ENCODE measurements at regions not wholly inside any gene's neighbourhood (a gene's known extent, or its start where the extent isn't known, plus 50 kb on each side); places are given as distances from the start of the nearest gene placed in this dataset.
"Not testable (repeated sequence)": the region's sequence is repeated elsewhere in the genome, so short reads cannot be mapped to it uniquely, and the experiment has no call there.

DNA sequence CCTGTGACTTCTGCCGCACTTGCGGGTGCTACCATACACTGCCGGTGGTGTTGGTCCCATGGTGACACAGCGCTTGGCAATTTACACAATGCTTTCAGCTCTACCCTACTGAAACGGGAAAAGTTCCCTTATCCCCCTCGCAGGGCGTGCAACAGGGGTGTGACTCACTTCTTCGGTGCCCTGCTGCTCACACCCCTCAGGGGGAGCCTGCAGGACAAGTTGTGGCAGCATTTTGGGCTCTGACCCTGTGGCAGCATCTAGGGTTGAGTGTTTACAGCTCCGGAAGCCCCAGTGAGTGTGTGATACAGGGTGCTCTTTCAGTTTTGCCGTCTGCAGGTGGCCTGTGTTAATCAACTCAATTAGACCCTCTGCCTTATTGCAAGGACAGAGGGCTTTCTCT lies 324.7 kb upstream of the RGMA start:
- no peak for DNase-seq

DNA sequence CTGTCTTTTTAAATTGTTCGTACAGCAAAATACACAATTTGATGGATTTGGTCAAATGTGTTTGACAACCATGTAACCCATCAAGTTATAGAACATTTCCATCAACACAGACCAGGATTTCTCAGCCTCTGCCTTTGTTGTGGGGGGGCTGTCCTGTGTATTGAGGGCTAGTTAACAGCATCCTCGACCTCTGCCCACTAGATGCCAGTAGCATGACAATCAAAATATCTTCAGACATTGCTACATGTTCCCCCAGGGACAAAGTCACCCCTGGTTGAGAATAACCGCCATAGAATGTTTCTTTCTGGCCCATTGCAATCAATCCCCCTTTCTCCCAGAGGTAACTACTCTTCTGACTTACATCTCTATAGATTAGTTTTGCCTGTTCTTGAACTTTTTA lies 310.1 kb upstream of the RGMA start:
- no peak for DNase-seq

DNA sequence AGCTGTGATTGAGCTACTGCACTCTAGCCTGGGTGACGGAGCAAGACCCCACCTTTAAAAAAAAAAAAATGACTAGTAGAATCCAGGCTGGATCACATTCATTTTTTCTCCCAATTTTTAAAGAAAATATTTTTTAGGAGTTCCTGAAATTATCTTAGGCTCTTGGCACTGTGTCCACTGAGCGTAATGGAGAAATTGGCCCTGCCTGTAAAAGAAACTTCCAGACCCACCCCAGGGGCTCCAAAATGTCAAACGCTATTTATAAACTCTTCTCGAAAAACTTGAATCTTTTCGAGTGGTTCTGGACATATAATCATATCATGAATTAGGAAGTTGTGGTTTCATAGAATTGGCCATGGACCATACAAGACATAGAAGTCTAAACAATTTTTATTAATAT lies 300.2 kb upstream of the RGMA start:
- no peak for DNase-seq

DNA sequence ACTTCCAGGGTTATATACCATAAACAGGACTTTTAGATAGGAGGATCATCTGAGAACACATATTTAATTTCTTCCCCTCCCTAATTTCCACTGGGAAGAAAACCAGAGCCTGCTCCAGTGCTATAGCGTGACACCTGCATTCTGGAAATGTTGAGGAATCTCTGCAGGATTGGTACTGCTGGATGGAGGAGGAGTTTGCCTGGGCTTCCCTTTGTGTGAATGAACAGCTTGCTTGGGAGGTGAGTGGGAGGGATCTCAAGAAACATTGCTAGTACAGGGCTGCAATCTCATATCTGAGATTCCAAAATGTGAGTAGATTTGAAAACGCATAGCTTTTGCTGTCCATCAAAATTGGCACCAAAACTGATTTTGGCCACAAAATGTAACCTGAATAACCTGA lies 295.9 kb upstream of the RGMA start:
- DNase-seq: no peak

DNA sequence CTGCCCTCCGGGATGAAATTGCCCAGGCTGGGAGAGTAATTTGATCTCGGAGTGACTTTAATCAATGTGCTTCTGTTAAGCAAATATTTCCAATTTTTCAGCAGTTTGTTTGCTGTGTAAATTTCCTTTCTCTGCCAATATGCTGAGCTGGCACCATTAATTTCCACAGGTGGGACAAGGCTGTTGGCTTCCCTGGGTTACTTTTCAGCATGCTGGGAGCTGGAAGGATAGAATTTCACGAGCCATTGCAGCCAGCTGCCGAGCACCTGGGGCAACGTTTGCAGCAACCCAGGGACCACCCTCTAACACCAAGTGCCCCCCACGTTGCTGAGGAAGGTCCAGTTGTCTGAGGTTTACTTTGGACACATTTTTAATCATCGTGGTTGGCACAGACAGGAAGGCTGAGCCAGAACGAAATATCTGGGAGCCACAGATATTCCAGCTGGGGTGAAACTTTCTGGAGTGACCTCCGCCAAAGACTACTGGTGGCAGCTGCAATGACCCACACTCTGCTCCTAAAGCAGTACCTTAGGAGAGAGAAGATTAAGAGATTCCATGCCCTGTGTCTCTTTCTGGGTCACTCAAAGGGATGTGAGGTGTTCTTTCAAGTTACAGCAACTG lies 293.3 kb upstream of the RGMA start:
- DNase-seq: no peak

DNA sequence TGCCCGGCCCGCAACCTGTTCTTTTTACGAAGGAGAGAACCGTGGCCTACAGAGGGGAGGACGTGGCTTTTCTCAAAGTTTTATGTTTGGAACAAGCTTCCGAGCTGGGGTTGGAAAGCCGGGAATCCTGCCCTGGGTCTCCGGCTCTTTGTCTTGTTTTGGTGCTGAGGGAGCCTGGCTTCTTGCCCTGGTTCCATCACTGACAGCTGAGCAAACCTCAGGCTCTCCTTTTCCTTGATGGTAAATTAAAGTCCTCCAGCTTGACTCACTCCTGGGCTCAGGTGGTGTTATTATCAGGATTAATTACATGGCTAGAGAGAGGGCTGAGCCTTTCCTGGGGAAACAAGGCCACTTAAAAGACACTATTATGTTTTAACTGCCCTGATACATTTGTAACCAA lies 289.5 kb upstream of the RGMA start:
- DNase-seq: no peak

DNA sequence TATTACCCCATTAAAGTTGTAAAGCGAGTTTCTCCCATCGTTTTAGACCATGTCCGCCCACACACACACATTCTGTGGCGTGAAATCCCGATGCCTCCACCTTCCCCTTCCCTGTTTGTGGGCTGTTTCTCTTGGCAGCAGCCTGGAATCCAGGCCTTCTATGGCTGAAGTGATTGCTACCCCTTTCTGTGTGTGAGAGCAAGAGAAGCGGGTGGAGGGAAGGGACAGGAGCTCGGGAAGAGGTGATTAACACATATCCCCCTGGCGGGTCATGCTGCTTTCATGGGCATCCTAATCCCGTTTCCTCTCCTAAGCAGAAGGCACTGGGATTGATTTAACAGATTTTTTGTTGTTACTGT lies 283.8 kb upstream of the RGMA start:
- no peak for DNase-seq

DNA sequence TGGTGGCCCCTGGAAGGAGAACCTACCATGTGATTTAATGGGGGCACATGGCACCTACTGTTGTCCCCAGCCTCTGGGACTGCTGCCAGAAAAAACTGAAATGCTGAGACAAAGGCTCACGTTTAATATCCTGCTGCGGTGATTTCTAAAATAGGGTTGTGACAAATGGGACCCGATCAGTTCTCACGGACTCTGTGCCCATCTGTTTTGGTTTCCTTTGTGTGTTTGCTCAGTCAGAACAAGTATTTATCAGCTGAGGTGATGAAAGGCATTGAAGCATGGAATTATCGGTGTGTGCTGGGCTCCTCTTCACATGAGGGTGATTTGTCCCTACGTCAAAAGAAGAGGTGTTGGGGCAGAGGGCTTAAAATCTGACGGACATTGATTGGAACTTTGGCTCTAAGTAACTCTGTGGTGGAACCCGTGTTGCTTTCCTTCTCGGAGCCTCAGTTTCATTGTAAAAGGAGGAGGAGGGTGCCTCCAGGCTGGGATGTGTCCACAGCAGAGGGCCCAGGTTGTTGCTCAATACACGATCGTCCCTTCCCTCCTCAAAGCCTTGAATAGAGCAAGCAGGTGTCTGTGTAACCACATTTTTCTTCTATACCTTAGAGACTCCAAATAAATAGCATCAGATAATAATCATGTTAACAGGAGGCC lies 283.3 kb upstream of the RGMA start:
- DNase-seq: no peak

DNA sequence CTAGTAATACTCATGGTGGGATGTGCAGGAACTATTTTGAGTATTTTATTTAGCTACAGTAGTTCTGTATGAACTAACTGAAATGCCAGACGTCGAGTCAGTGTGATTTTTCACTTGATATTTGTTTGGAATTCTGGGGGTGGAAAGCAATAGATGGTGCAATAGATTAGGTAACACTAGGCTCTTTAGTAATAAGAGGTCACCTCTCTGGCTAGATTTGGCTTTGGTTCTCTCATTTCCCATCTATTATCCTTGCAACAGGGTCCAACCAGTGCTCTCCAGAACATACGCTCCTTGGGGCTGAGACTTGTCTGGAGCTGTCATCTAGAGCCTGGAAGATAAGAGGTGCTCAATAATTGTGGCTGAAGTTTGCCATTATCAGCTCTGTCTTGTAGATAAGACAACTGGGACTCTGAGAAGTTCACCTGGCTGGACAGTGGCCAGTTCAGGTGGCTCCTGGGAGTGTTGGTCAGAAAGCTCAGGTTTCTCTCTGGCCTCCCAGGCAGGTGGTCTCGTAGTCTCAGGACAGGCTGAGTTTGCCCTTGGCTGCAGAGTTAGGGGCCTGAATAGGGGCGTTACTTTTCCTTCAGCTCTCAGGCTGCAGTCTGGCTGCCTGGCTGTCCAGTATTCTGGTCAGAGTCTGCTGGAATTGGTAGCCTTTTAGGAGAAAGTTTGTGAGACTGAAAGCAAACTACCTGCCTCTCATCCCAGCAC lies 277.5 kb upstream of the RGMA start:
- DNase-seq: no peak

DNA sequence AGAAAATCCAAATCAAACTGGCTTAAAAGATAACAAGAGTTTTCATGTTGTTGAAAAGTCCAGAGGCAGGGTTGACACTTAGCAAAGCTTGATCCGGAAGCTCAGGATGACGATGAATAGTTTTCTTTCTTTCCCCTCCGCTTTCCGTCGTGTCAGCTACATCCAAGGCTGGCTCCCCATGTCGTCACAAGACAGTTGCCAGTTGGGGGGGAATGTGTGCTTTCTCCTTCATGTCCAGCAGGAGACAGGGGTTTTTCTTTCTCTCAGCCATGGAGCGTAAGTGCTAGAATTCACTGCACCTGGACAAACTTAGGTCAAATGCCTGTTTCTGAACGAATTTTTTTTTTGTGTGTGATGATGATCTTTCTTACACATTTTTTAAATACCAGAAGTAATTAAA lies 273.8 kb upstream of the RGMA start:
- DNase-seq: no peak

DNA sequence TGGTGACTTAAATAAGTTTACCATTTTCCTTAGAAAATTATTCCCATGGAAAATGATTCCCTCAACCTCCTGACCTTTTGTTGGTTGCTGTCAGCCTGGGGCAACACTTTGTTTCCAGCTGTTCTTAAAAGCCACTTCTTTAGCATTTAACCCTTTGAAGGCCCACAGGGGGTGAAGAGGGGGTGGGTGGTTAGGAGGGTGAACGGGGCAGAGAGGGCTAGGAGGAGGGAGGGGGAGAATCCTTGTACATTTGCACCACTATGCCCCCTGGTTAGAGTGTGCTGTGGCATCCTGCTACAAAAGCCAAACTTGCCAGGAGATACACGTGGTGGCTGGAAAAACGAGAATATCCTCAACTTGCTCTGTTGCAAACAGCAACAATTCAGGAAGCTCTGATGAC lies 273.2 kb upstream of the RGMA start:
- DNase-seq: no peak

DNA sequence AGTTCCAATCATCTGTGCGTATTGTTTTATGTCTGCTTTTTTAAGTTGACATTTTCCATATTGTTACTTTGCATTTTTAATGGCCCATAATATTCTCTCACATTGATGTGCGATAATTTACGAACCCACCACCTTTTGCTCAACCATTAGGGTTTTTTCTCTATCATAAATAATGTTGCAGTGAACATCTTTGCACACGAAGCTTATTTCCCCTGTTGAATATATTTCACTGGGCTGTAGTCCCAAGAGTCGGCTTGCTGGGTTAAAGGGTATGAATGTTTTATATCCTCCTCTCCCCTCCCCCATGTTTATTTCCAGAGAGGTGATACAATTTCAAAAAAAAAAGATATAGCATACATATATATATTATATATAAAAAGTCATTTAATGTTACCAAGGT lies 272.7 kb upstream of the RGMA start:
- no peak for DNase-seq

DNA sequence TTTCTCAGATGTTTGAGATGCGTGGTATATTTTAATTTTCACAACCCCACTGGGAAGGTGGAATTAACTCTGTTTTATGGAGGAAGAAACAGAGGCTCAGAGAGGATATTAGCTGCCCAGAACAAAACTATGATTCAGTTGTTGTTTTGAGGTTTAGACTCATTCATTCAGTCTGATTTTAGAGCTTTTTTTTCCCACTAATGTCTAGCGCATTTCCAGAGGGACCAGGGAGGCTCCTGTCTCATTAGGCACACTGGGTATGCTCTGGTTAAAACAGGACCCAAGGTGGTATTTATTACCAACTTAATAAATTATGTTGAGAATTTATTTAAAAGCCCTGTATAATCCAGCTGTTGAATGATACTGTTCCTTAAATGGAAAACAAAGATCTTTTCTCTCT lies 272.0 kb upstream of the RGMA start:
- no peak for DNase-seq

DNA sequence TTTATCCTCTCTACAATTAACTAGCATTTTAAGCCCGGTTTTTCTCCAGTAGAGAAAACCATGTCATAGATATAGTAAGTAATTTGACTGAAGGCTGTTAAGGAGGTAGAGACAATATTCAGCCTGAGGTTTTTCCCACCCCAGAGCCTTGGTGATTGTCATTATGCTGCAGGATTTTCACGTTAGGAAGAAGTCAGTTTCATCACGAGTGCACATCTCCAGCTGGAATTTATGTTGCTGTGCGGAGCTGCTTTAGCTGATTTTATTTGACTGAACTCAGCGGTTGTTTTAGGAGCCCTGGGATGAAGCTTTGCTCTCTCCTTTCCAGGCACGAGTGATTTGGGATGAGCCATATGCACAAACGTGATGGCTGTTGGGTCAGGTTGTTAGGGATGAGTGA lies 271.3 kb upstream of the RGMA start:
- no peak for DNase-seq

DNA sequence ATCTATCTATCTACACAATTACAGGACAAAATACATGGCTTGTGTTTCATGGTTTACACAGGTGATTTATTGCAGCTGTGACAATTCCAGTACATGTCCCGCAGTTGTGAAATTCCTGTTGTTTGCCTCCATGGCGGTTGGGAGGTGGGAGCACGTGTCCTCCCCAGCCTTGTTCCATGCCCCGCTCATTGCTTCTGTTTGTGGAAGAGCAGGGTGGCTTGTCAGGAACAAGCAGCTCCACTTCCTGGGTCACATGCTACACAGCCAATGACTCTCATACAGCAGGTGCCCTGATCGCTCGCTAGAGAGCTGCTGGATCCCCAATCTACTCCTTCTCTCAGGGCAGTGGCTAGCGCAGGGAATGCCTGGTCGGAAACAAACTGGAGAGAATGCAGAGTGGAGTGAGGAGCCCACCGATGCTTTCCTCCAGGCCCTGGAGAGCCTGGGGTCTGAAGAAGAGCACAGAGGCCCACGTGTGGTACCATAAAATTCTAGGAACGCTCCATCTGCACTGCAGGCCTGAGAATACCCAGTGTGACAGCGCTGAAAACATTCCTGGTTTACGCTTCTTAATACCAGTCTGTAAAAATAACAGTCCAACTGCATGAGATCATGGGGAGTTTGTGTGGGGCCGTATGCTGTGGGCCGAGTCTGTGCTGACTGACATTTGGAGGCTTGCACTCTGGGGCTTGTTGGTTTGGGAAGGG lies 270.6 kb upstream of the RGMA start:
- DNase-seq: no peak

DNA sequence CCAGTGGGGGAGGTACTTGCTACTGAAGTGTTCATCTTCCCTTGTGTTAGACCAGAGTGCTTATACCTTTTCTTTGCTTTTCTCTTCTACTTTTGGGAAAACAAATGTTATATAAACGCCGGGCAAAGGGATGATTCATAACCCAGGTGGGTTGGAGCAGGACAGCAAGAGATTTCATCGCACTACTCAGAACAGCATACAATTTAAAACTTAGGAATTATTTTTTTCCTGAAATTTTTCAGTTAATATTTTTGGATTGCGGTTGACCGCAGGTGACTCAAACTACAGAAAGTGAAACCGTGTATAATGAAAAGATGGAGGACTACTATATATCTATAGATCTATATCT lies 270.0 kb upstream of the RGMA start:
- no peak for DNase-seq

DNA sequence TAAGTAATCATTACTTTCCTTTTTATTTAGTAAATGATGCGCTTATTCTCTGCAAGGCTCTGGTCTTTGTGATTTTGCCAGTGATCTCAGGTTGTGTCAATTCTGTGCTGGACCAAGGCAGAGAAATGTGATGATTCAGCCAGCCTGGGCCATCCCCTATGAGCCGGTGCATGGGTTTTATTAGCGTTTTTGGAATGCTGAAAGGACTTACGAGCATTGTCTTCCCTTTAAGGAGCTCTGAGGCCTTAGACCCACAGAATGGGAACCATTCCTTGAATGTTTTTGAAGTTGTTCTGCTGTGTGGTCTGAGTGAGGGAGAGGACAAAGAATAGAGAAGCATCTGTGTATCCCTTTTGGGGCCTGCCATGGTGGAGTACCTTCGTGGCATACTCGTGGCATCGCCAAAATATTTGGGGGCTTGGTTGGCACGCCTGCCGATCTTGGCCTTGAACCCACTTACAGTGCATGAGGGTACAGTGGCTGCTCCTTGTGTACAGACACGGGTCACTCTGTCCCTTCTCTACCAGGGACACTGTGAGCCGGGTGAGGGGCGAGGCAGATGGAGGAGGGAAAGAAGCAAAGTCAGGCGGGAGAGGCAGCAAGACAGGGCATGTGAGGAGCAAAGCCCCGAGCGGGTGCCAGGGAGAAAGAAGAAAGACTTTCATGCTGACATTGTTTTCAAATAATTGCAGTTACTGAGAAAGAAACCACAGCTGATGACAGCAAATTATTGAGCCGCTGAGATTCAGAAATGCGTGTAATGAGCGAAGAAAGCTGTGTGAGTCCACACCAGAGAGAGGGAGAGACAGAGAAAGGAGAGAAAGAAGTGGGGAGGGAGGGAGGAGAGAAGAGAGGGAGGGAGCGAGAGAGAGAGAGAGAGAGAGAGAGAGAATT lies 269.4 kb upstream of the RGMA start:
- no peak for DNase-seq

DNA sequence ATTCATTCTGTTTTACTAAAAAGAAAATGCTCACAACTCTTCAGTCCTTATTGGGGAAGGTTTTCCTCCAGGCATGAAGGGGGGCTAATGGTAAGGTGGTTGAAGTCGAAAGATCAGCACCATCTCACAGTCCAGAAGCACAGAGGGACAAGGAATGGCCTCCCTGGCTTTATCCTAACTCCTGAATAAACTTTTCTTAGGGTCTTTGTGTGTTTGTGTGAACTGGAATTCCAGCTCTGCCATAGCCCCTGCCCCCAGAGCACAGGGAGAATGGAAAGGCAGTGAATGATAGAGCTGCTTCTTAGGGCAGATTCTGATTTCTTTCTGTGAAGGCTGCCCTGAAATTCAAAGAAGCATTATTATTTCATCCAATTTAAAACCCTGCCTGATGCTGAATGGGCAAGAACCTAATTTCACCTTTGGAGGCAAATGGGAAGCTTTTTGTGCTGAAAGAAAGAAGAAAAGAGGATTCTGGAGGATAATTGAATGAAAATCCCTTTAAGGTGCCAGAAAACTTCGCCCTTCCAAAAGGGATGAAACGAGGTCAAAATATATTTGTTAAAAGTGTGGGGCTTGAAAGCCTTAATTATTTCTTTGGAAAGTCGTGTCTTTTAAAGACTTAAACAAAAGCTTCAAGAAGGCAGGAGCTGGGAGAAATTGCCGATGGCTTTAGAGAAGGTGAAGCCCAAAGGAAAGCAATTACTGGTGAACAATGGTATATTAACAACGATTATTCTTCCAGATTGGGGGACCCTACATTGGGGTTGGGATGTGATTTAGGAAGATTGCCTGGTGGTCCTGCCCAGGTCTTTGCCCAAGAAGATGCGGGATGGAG lies 259.9 kb upstream of the RGMA start:
- DNase-seq: no peak

DNA sequence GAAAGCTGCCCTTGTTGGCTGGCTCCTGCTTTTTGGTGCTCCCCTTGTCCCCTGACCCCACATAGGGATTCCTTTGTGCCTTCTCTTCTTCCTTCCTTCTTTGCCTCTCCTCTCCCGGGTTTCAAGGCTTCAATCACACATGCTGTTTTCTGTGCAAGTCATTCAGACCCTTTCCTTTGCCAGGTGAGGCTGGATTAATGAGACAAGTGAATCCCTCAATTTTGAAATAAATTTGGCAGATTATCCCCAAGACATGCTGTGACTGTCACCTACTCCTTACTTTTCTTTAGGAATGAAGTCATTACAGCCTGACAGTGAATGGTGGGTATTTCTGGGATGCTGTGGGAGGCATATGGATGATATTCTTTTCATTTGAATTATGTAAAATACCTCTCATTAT lies 259.0 kb upstream of the RGMA start:
- no peak for DNase-seq

DNA sequence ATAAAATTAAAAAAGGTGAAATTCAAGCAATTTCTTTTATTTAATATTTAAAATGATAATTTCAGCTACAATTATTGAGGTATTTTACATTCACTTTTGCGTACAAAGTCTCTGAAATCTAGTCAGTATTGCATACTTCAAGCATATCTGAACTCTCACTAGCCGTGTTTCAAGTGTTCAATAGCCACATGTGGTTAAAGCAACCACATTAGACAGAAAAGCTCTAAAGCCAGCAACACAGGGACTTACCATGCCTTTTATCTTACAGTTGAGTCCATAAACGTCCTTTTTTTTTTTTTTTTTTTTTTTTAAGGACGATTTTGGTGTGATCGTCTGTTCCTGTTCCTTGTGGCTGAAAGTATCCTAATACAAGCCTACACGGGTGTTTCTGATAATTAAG lies 257.0 kb upstream of the RGMA start:
- DNase-seq: no peak

DNA sequence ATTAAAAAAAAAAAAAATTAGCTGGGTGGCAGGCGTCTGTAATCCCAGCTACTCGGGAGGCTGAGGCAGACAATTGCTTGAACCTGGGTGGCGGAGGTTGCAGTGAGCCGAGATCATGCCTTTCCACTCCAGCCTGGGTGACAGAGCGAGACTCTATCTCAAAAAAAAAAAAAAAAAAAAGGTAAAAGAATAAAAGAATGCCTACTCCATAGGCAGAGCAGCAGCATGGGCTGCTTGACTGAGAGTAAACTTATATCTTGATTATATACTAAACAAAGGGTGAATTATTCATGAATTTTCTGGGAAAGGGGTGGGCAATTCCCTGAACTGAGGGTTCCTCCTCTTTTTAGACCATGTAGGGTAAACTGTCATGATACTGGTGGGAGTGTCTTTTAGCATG lies 254.4 kb upstream of the RGMA start:
- not testable (repeated sequence) for DNase-seq

DNA sequence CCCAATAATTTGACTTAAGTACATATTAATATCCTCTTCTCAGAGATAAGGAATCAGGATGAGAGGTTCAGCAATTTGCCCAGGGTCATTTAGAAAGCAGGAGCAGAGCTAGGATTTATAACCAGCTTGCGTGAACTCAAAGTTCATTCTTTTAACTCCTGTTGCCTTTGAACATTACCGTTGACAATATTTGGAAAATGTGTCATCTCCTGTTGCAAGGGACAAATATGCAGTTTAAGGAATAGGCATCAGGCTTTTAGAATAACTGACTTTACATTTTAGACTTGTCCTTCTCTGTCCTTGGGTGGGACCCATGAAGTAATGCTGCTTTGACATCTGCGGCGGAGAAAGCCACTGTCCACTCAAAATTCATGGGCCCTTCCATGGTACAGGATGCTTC lies 252.2 kb upstream of the RGMA start:
- DNase-seq: no peak

Data from stimulated activated CD8-positive, alpha-beta memory T cell treated with anti-CD3 and anti-CD28 coated beads, Interleukin-4, amount 100 ng/mL, for 48 hours (primary cell).